CD4-positive, alpha-beta T cell treated with Interleukin-15 for 1 hour (primary cell): ENCODE measurements at regions not wholly inside any gene's neighbourhood (a gene's known extent, or its start where the extent isn't known, plus 50 kb on each side); places are given as distances from the start of the nearest gene placed in this dataset.

Experiments
- DNase-seq: peaks from one replicate; pipeline ENCODE4 v3.0.0-alpha.2; 2020

DNA sequence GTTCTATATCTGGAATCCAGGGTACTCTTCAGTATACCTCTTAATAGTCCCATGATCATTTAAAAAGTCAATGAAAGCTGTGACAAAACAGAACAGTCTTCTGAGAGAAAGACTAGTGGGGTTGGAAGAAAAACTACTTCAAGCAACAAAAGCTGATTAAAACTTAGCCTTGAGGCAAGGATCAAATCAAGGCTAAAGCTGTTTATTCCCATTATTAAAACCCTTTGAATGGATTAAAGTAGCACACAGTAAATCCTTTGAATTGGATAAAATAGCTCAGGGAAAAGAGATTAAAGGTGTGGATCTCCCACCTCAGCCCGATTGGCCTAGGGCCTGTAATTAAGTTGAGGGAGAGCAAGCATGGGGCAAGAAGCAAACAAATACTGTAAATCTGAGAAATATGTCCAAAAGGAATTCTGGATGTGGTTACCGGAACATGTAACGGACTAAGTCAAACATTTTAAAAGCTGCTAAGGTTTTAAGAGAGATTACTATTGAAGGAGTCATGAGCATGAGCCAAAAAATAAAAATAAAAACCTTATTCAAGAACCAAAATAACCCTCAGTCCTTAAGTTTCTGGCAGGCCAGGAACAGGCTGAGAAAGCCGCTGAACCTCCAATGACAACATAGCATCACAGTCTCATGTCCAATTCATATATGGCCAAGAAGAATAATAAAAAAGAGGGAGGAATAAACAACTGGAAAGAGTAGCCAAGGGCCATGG is 257.3 kb upstream of the NEIL3 start:
- no peak for DNase-seq

DNA sequence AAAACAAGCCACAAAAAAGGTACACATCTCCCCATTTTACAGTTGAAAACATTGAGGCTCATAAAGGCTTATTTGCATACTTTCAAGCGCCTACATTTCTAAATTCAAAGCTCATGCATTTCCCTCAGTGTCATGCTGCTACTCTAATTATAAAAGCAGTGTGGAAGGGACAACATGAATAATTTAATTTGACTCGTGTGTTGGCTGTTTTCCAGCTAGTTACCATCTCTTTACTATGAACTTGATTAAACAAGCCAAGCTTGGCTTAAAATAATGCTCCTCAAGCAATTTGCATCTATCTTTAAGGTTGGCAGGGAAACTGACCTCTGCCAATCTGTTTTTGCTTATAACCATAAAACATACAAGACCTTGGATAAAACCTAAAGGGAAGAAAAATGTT is 252.5 kb upstream of the NEIL3 start:
- no peak for DNase-seq

DNA sequence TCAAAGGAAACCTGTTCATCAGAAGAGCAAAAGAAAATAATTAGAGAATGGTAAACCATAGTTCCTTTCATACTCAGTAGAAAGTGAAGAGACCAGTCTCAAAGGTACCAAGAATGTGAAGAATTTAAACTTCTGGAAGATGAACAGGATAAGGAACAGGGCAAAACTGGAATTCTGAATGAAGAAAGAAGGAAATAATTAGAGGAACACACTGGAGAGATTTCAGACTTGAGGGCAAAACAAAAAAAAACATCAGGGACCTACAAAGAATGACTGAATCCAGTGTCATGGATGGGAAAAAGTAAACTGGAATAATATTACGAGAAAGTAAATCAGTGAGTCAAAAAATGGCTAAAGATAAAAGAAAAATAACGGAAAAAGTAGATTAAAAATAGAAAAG is 245.6 kb upstream of the NEIL3 start:
- DNase-seq, result no peak

DNA sequence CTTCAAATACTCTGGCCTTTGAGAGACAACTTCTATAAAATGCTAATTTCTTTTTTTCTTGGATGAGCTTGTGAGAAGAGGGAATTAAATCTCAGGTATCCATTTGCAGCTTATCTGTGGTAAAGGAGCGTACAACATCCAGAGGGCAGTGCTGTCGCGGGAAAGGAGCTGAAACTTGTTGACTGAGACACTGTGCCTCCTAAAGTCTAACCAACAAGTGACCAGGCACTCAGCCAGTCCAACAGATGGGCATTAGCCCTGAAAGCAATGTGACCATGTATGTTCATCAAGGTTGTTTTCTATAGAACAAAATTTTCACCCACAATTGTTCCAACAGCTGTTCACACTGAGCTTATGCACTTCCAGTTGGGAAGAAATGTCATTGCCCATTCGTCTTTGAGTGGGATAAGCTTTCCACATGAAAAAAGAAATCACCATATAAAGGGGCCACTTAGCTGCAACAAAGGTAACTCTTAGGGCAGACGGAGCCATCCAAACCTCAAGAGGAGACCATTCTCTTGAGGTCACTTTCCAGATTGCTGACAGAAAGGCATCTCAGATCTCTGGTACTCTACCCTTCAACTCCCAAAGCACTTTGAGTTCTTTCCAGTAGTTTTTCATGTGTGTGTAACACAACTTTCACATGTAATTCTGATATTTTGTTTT is 244.8 kb upstream of the NEIL3 start:
- no peak for DNase-seq

DNA sequence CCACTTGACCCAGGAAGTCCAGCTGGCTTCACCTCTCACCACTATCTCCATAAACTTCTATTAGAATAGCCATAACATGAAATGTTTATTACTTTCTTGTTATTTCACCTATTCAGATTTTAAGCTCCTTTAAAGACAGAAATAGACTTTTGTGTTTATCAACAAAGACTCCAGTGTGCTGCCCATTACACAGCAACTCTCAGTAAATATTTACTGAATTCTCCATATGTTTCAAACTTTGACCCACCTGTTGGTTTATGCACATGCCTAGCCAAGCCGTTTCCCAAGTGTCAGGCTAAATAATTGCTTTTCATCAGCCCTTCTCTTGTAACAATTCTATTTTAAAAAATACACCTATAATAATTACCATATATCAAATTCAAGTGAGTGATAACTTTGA is 242.9 kb upstream of the NEIL3 start:
- no peak for DNase-seq

DNA sequence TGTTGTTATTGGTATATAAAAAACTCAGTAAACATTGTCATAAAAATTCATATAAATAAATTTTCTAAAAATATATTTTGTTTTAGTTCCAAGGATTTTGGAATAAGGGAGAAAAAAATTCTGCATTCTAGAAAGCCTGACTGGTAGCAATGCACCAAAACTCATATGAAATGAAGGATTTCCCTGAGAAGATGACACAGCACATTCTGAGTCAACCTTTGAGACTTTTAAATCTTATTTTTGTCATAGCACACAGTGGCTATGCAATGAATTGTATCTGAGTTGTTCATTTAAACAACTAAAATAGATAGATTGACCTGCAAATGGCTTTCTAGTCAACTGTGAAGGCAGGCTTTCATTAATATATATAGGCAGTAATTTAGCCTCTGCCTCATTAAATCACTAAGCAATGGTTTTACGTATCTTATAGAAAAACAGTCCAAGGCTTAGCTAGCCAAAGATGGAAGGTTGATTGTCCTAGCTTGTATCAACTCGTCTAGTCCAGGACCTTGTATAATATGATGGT is 239.1 kb upstream of the NEIL3 start:
- DNase-seq, result no peak

DNA sequence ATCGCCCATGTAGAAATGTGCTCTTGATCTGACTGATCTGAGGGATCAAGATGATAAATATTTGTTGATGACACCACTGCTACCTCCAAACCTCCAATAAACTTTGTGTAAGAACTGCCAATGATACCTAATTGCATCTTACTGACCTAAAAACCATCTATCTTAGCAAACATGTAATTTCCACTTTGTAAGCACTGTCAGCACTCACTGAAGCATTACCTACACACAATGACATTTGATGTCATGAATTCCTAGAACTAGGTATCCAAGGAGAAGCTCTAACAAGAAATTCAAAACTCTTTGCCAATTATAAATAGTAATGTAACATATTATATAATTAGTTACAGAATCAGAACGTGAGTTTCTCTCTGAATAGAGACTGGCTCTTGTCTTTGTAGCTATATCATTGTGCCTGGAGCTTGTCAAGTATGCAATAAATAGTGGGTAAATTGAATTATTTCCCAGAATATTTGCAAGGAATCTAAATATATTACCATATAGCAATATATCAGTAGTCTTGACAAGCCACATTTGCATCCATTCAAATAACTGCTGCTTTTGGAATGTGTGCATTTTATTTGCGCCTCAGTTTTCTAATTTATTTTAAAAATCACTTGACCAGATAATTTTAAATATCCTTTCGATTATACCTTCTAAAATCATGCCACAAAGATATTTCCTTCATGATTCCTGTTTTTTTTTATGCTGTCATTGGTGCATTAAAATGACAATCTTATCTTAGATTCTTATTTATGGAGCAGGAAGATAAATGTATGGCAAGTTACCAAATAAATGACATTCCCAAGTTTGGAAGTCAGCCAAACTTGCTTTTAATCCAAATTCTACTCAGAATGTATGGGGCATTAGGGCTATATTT is 232.3 kb upstream of the NEIL3 start:
- DNase-seq, result no peak

DNA sequence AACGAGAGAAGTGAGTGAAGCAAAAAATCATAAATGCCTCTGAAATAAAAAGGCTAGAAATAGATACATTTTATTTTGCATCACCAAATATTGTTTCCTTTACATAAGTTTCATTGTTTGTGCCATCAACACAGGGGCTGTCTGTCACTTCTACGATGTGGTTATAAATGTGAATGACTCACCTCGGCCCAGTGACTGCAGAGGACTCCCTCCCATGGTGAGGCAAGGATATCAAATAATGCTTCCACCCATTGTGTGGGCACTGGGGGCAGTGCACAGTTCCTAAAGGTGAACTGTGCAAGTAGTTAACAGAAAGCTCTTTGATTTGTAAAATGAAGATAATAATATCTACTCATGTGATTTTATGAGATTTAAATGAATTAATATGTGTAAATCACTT is 230.3 kb upstream of the NEIL3 start:
- DNase-seq, result no peak

DNA sequence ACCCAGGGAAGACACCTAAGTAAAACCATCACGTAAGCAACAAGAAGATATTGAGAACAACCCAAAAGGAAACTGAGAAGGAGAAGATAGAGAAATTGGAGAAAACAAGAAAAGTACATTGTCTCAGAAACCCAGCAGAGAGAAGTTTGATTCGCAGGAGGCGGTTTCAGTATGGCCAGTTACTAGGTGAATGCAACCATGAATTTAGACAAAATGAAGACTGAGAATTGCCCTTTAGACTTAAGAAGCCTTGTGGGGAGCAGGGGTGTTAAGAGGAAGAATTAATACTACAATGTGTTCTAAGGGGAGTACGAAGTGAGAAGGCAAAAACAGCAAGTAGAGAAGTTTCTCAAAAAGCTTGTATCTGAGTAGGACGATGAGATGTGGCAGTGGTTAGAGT is 229.3 kb upstream of the NEIL3 start:
- DNase-seq, result no peak

DNA sequence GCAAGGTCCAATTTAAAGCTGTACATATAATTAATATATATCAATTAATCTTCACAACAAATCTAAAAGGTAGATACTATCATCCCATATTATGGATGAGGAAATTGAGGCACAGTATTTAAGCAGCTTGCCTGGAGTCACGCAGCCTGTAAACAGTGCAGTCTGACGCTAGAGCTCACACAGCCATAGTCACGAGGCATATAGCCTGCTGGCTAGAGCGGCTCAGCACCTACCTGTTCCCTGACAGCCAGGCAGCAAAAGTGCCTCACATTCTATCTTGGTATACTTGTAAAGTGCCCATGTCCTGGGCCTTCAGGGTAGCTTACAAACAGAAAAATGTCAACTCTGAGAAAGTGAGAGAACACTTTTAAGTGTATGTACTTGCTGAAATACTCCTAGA is 222.6 kb upstream of the NEIL3 start:
- DNase-seq, result no peak

DNA sequence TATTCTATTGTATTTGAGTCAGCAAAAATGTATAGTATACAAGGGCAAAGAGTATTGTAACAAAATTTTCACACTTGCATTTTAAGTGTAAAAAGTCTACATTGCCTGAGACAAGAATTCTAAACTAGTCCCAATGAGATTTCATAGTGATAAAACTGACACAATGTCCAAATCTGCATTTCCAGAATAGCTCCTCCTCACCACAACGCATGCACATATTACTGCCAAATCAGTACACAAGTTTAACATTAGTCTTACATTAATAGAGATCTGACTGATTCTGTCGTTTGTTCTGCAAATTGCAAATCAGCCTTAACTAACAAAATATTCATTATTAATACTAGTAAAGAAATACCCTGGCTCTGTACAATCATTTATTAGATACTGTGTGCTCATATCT is 222.2 kb upstream of the NEIL3 start:
- no peak for DNase-seq

DNA sequence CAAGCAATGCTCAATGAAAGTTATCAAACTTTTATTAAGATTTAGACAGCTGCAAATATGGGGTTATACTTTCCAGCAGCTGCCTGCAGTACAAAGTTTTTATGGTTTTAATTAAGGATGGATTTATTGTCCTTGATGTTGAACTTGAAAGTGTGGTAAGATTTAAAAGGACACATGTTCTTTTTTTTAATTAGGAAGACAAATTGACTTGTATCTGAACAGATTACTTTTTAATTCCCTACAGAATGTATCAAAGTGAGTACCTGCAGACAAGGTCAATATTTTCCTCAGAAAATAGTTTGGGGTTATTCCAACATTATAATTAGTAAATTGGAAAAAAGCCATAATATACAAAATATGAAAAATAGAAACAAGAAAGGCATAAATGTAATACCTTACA is 218.2 kb upstream of the NEIL3 start:
- no peak for DNase-seq

DNA sequence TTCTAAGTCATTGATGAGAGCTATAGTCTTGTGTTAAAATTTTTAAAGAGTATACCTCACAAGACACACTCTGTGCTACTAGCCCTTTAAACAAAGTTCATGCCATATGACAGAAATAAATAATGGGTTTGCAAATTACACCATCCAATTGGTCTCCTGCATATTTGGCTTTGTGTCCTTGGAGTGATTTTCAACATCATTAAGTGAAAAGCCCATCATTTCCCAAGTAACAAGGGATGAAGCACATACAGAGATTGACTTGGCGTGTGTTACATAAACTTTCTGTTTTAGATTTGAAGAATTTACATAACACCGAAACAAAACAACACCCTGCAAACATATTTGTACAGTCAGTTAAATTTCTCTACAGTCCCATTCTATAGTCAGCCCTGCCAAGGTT is 216.9 kb upstream of the NEIL3 start:
- no peak for DNase-seq

DNA sequence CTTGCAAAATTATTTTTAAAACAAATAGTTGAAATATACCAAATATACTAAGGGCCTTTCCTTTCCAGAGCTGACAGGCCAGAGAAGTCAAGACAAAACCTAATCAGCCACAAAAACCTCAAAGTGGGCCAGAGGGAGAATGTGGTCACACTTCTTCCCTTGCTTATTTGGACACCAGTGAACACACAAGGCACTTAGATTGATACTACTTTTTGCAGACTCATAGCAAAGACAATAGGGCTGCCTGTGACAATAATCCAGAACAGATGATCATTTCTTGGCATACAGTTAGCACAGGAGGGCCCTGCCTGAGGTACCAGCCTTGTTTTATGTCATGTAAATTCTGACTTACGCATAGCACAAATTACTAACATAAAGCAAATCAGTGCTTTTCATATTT is 215.7 kb upstream of the NEIL3 start:
- no peak for DNase-seq

DNA sequence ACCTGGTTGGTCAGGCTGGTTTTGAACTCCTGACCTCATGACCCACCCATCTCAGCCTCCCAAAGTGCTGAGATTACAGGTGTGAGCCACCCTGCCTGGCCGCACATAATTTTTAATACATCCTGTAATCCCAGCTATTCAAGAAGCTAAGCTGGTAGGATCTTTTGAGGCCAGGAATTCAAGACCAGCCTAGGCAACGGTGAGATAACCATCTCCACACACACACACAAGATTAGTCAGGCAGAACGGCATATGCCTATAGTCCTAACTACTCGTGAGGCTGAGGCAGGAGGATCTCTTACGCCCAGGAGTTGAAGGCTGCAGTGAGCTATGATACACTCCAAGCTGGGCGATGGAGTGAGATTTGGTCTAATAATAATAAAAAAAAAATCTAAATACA is 212.4 kb upstream of the NEIL3 start:
- DNase-seq, result no peak

DNA sequence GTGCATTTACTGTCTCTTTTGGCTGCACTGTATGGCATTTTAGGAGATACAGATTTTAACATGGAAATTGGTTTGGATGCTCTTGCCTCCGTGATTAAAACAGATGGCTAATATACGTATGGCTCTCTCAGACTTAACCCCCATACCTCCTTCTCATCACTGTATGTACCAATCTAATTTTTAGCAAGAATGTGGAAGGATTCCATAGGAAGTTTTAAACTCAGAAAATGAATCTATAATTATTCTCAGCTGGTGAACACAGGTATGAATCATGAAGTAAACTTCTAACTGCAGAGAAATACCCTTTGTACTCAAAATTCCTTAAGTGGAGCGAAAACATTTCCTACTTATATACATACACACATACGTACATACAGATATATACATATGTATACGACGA is 210.5 kb upstream of the NEIL3 start:
- DNase-seq, result no peak

DNA sequence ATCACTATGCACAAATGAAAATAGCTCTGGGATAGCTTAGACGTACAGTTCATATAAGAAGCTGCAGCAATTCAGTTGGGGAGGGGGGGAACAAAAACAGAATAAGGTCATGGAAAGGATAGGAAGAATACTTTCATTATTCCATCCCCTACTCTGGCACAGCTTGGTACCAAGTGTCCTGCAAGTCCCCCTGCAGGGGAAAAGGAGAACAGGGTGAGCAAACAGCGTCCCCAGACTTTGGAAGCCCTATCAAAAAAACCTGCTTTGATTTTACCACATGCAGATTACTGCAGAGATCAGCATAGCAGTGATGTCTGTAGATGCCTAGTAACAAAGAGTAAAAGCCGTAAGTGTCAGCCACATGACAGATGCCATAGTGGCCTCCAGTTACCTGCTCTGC is 209.4 kb upstream of the NEIL3 start:
- DNase-seq, result no peak

DNA sequence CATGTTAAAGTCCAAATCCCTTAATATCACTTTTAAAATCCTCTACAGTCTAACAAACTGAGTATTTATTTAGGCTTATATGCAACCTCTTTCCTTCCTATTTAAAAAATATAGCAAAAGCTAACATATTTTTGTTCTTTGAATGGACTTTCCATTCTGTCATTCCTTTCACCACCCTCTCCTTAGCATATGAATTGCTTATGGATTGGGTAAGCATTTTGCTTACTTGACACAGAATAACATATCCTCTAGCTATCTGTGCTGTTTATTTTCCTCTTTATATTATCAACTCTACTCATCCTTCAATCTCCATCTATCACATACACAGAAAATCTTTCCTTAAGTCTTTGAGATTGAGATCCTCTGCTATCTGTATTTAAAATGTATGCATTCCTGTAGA is 206.1 kb upstream of the NEIL3 start:
- no peak for DNase-seq

DNA sequence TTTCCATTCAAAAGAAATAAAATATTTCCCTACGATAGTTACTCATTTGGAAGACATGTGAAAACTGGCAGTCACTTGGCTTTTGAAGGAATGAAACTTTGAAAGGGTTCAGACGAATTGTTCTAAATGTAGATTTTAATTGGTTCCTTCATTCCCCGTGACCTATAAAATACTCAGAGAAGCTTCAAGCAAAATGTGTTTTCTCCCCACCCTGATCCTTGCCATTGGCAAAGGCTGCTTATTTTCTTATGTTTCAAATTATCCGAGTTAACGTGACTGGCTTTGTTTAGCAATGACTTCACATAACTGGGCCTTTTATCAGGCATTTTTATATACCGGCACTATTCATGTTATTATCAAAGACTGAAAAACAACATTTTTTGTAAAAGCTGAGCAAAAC is 204.1 kb upstream of the NEIL3 start:
- no peak for DNase-seq

DNA sequence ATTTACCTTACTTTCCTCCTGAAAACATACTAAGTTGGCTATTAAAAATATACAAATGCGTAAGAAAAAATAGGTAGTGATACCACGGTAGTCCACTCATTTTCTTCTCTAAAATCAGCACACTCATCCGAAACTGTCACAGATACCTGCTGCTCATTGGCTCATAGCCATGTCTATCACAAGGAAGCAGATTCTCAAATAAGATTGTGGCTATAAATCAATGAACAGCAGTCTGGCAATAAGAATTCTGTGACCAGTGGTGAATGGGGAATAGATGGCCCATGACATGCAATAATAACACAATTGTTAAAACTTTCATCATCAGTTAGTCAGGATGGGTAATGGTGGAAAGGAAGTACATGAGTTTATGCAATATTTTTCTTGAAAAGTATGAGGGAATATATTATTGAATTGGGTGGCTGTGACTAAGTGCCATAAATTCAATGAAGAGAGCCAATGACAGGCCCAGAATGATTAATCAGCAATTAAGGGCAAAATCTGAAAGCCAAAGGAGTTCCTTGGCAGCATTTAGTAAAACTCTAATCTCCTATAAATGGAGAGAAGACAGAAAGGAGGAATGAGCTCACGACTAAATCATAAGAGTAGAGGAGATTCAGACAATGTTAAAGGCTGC is 202.3 kb upstream of the NEIL3 start:
- no peak for DNase-seq

DNA sequence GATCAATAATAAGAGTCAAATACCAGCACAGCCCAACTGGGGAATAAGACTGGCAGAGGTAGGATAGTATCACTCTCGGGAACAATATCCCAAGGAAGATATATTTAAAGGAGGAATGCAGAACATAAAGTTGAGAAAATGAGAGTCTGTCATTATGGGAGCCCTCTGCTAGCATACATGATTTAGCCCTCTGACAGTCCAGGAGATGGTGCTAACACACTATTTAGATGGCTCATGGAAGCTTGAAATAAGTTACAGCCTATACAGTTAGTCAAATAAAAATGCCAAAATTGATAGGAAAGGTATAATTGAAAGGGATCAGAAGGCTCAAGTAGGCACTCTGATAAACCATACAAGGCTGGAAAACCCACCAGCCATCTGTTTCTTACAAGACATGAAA is 201.0 kb upstream of the NEIL3 start:
- DNase-seq, result no peak

DNA sequence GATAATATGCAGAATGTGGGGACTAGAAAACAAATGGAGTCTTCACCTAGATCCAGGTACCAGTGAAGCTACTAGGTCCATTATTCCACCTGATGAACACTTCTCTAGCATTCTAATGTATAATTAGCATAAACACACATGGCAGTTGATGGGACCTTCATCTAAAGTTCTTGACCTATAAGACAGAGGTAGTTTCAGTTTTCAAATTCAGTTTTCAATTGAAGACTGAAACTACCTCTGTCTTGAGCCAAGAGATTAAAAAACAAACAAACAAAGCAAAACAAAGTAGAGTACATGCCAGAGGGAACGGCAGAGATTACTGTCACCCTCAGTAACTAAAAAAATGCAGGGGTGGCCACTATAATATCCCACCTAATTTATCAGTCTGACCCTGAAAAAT is 199.9 kb upstream of the NEIL3 start:
- no peak for DNase-seq

DNA sequence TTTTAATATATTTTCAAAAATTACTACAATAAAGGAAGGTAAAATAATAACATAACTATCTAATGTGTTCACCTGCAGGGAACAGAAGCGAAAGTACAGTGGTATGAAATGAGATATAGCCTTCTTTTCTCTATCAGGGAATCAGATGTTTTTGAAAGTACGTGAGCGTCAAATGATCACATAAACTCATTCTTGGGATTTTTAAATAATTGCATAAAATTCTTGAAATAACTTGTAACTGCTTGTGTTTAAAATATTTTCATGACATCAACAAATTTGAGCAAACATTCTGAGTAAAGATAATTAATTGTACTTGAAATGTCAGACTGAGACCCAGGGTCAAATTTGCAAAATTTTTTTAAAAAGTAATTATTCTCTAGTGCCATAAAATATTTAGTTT is 193.5 kb upstream of the NEIL3 start:
- no peak for DNase-seq
